ENCODE measurements at regions not wholly inside any gene's neighbourhood (a gene's known extent, or its start where the extent isn't known, plus 50 kb on each side); places are given as distances from the start of the nearest gene placed in this dataset.
A peak's percentile ranks its signal among the peaks of the same experiment; 100 is the strongest.
"Not testable (repeated sequence)": the region's sequence is repeated elsewhere in the genome, so short reads cannot be mapped to it uniquely, and the experiment has no call there.

DNA sequence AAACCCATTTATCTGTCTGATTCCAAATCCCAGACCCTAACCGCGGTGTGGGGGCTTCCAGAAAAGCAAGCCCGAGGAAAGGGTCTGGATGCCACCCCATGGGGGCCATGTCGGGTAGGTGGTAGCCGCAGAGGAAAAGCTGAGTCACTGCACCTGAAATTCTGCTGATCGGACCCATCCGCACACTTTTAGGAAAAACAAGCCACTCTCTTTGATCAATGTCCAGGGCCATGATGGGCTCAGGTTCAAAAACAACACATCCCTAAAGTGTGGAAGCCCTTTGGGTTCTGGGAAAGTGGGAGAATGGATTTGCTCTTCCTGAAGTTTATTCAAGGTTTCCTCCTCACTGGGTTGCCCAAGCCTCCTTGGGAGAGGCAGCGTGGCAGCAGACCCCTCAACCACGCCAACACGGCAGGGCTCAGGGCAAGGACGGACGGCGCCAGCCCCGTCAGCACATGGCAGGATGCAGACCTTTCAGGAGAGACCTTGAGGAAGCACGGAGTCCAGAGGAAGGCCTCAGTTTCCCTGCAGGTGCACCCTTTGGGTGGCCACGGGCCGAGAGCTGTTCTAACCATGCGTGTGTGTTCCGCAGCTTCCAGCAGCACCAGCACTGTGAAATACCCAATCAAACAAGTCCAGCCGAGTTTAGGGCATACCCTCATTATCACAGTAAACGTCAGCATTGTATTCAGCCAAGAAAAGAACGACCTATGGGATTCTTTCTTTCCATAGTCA, 367.0 kb downstream of the FOXL1 start:
- DNase-seq, result no peak

DNA sequence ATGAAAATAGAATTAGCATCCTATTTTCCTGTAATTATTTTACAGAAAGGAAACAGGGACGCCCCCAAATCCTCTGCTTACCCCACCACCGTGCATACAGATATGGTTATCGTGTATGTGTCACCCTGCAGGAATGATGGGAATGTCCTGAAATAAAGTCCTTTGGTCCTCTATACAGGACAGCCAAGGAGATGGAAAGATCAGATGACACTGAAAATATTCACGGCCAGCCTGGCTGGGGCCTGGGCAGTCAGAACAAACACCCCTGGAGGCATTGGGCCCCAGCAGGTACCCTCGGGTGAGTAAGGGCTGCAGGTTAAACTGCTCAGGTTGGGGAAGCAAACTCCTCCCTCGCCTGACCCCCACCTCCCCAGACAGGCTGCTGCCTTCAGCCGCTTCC, 368.0 kb downstream of the FOXL1 start:
- DNase-seq, result no peak

DNA sequence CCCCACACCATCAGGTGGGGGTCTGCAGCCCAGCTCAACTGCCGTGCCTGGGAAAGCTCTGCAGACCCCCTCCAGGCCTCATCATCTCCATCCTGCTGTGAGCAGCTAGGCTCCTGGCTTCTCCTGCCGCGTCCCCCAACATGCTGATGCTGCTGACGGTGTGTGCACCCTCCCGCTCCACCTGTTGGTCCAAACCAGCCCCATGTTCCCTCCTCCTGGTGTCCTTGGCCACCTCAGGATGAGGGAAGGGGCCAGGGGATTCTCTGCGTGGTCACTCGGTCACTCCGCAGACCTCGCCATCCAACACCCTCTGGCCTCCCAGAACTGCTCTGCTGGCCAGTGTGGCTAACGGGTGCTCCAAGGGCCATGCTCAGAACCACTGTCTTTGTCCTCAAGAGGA, 368.6 kb downstream of the FOXL1 start:
- no peak for DNase-seq

DNA sequence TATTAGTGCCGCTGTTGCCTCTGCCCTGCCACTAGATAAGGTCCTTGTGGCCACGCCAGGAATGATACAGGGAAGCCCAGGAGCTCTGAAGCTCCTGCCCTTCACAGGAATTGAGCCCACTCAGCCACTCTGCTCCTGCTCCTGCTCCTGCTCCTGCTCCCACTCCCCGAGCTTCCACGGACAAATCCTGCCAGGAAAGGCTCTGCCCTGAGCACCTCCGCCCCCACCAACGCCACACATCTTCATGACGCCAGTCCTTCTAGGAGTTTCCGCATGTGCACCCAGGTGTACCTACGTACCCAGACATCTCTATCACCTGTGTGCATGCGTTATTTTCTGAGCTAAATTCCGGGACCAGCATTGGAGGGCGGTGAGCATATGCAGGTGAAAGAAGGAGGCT, 369.1 kb downstream of the C16orf95 start:
- no peak for DNase-seq

DNA sequence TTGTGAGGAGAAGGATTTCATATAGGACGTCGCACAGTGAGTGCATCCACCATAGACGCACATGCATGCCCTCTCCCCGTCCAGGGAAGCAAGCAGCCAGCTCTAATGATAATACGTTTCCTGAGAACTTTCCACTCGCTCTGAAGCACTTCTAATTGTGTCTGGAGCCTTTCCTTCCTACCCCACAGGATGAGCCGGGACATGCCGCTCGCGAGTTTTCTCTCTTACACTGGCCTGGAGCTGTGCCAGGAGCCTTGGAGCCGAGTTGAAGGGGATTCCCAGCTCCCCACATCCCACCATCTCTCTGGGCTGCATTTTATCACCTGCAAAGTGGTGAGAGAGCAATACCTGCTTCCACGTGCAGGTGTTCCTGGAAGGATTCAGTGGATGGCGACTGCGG, 368.1 kb downstream of the C16orf95 start:
- no peak for DNase-seq

DNA sequence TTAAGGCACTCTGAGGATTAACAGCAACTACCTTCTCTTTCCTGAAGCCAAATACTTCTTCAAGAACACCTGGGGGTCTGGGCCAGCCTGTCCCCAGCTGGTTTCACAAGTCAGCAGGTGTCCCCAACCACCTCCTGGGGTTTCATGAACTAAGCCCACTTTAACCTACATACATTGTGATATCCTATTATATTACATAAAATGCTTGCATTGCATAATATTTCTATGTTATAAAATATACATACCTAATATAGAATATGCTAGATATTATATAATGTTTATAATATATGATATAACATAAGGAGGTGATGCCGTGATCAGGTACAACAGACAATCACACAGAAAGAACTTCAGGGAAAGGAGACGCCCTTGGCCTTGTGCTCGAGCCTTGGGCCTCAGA, 367.6 kb downstream of the C16orf95 start:
- DNase-seq, result no peak

DNA sequence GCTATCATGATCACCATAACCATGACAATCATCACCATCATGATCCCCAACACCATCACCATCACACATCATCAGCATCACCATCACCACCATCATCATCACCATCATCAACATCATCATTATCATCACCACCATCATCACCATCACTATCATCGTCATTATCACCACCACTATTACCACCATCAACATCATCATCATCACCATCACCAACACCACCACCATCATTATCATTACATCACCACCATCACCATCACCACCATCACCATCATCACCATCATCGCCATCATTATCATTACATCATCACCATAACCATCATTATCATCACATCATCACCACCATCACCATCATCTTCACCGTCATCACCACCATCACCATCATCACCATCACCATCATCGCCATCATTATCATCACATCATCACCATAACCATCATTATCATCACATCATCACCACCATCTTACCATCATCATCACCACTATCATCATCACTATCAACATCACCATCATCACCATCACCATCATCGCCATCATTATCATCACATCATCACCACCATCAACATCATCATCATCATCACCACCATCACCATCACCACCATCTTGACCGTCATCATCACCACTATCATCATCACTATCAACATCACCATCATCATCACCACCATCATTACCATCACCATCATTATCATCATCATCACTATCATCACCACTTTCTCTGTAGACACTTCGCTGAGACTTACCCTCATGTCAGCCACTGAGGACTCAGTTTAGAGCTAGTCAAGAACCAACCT, 366.0 kb downstream of the C16orf95 start:
- DNase-seq, result no peak

DNA sequence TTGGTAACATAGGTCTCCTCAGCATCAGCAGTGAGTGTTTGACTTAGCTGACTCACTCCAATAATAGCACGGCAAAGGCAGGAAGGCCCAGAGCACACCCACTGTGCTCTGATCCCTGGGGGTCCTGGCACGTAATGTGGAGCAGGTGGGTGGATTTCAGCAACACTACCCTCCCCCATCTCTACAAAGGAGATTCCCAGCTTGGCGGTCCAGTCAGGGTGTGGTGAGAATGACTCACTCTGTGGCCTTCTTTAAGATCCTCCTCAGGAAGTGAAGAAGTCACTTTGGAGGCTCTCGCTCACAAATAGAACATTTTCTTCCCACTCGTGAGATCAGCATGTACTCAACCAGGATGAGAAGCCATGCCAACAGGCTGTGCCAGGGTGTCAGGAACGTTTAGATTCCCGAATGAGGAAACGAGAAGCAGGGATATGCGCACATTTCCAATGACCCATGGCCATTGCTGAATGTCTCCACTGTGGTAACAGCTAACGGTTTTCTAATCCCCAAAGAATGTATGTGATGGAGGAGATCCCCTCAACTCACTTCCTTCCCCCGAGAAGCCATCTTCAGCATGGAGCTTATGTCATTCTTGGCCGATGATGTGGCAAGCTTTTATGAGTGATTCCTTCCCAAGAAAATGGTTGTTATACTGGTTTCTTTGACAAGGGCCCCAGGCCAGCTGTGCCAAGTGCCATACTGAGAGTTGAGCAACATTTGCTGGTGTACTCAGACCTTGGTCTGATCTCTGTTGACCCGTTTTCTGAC, 365.2 kb downstream of the C16orf95 start:
- no peak for DNase-seq

DNA sequence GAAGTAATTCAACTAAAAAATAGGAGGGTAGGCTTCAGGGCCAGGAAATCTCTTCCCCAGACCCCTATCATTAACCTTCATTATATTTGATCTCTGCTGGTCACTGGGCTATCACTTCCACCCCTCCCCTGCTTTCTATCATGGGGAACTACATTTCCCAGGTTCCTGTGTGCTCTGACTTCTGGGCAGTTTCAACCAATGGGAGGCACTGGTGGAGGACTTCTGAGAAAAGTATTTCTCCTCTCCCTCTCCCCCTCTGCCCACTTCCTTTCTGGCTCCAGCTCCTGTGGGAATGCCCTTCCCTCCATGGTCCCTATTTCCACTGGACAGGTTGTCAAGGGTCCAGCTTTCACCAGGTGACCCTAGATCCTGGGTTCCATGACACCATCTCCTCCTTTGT, 364.4 kb downstream of the C16orf95 start:
- no peak for DNase-seq

DNA sequence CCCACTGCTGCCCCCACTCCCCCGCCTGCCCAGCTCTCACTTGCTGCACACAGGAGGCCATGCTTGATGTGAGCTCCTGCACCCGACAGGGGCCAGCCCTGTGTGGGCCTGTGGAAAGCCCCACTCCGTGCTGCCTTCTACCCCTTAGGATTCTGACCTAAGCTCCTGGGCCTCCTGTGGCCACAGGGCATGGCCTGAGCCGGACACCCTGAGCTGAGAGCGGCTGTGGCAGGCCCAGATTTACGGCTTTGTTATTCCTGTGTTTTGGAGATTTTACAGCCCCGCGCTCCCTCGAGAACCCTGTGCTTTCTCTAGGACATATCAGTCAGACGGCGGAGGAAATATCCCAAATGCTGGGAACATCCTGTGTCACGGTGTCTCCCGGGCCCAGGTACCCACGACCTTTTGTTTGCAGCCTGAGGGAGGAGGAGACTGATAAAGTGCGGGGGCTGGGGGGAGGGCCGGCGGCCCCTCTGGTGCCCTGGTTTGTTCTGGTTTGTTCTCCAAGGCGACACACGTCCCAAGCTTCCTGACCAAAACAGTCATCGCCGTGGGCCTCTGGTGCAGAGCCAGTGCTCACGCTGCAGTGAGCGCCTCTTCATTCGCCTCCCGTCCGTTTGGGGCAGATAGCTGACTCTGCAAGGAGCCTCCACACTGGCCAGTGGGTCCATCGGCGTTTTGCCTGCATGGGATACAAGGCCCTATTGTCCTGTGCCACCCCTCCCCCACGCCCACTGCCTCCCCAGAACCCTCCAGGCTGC, 363.4 kb downstream of the C16orf95 start:
- peak; percentile 74 for DNase-seq

DNA sequence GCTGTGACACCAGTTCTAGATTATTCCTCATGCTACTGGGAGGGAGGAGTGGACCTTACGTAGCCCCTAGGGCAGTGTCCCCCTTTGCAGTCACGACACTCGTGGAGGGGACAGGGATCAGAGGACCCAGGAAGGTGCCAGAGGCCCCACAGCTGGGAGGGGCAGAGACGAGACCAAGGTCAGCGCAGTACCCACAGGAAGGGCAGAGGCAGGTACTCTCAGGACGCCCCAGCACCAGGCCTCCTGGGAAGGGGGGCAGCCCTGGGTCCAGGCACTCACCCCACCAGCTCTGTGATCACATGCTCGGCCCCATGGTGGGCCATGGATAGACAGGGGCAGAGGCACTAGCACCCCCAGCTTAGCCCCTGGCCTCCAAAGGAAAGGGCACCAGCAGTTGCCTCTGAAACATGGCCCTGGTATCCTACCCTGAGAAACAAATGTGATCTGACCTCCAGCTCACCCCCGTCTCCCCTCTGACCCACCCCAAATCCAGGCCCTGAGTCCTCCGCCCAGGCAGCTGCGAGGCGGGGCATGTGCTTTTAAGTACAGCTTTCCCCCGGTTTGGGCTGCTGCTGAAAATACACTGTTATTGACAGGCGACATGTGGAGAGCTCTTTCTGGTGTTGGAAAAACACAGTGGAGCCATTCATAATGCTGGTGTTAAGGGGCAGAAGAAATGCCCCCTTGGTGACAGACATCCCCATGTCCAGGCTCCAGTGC, 361.9 kb downstream of the C16orf95 start:
- no peak for DNase-seq

DNA sequence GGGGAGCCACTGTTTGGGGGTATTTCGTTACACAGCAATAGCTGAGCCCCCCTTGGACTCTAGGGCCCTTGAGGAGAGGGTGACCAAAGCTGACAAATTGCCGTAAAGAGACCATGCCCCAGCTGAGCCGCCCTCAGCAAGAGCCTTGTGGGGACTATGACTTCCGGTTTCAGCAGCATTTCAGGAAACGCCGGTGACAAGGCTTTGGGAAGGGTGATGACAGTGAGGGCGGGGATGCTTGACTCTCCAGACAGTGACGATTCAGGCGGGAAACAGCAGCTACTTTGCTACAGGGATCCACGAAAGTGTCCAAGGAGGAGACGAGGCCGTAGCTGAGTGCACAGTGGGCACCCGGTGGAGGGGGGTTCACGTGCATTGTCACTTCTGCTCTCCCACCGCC, 360.8 kb downstream of the C16orf95 start:
- DNase-seq, result no peak

DNA sequence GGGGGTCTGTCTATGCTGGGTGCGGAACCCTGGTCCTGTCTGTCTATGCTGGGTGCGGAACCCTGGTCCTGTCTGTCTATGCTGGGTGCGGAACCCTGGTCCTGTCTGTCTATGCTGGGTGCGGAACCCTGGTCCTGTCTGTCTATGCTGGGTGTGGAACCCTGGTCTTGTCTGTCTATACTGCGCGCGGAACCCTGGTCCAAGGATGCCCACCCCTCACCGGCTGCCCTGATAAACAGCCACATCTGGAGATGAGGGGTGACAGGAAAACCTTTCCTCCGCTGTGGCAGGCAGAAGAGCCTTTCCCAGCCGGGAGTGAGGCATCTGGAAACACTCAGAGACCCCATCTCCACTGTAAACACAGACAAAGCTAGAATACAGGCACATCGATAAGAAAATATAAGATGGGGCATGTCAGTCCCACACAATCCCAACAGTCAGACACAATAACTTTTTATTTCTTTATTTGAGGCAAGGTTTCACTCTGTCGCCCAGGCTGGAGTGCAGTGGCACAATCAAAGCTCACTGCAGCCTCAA, 359.5 kb downstream of the C16orf95 start:
- DNase-seq, result not testable (repeated sequence)

DNA sequence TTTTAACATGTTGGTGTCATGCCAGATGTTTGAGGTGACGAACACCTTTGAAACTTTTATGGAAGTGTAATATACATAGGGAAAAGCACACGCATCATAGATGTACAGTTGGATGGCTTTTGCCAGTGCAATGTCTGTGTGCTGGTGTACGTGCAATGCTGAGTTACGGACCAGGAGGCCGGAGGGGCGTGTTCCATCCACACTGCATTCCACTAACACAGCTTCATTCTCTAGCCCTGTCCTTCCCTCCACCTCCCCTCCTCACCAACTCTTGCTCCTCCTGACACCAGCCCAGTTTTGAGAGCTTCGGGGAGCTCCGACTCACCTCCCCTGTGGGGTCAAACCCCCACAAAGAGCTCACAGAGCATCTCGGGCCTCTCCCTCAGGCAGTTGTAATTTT, 358.8 kb downstream of the C16orf95 start:
- no peak for DNase-seq

DNA sequence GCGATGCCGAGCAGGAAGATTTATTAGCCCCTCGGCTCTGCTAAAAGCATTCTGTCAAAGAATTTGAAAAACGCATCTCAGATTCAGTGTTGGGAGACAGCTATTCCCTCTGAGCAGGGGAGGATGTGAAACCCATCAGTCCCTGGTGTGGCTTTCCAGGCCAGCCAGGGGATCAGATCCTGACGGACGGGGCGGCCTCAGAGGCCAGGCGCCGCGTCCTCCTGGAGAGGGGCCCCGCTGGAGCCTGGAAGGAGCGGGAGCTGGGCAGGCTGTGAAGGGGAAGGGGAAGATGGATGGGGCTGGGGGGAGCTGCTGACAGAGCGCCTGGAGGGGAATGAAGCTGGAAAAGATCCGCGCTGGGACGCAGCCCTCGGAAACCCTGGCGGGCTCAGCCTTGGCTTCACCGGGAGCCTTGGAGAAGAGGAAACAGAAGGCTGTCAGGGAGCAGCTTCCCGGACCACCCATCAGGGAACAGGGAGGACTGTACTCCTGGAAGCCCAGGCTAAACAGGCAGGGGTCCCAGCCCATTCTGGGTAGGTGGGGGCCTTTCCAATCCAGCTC, 358.0 kb downstream of the C16orf95 start:
- peak; percentile 50 for DNase-seq

DNA sequence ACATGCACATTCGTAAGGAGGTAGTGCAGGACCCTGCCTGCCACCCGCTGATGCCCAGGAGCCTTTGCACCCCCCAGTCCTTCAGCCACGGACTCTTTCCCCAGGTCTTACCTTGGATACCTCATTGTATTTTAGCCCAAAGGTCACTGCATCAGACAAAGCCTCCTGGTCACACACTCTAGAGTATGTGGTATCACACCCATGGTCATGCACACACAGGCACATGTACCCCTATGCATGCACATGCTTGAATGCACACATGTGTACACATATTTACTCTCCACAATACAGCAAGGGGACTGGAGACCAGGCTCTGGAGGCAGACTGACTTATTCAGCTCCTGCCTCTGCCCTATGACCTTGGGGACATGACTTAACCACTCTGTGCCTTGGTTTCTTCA, 357.5 kb downstream of the C16orf95 start:
- no peak for DNase-seq

DNA sequence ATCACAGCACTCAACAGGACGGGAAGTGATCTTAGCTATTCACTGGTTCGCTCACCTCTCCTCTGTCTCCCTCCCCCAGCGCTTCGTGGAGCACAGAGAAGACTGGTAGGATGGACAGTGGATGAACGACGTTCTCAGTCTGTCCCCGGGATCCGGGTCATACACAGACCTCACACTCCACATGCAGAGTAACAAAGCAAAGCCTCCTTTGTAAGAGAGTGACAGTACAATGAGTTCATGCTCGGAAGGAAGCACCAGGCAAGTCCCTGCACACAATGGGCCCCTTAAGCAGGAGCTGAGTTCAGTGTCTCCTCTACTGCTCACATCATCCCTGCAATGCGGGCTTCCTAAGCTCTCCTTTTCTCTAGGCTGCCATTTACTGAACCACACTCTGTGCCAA, 356.9 kb downstream of the C16orf95 start:
- peak; percentile 78 for DNase-seq

DNA sequence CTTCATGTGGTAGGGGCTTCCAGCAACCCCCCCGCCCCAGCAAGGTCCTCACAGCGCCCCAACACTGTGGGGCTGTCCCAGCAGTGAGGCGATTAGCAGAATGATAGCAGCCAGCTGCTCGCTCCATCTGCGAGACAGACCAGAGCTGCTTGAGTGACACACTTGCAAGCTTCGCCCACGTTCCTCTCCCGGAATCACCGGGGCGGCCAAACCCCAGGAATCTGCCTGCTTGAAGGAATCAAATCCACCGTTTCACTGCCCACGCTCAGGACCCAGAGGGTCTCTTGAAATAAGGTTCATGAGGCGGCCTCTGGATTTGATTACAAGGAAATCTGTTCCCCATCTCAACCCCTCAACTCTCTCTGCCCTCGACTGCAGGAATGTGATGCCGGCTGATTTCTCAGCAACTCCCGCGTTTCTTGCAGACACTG, 356.0 kb downstream of the C16orf95 start:
- peak; percentile 79 for DNase-seq

DNA sequence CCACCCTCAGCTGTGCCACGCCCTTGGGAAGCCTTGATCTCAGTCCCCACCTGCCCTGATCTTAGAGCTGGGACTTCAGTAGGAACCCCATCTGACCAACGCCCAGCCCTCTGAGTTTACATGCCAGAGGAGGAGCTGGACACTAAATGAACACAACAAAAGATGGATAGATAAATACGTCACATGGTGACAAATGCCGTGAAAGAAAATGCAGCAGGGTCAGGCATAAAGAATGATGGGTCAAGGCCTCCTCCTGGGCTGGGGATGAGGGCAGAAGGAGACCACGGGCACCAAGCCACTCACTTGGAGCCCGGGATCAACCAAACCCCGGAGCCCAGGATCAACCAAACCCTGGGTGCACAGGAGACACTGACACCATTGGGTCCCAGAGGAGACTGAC, 354.9 kb downstream of the C16orf95 start:
- no peak for DNase-seq

DNA sequence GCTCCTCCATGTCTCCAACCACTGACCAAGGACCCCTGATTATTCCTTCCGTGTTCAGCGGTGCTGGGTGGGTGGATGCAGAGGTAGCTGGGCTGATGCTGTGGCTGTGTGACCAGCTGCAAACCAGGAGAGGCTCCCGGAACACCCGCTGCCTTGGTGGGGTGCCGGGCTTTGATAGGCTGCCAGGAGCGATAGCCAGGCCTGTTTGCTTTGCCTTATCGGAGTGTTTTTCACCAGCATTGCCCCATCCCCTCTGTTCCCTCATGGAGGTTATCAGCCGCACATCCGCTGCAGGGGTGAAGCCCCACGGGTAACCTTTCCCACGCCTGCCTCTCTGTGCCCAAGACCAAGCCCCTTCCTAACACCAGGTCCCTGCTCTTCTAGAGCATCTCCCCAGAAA, 354.3 kb downstream of the C16orf95 start:
- DNase-seq, result no peak
